Peyer's patch (tissue), 4 donors: ENCODE measurements at regions not wholly inside any gene's neighbourhood (a gene's known extent, or its start where the extent isn't known, plus 50 kb on each side); places are given as distances from the start of the nearest gene placed in this dataset.

Experiments
- CTCF ChIP-seq, 6 experiments: fragments of 450-650 bp in 4 of 6; fragments of 200-600 bp in 2 of 6; sonication (generic) in 1 of 6; IDR thresholded peaks; one replicate each; pipeline ENCODE4 v1.5.1; 2017 to 2019; ENCODE audit warnings: antibody characterized with exemption in 6 of 6, mild to moderate bottlenecking in 3 of 6, moderate library complexity in 1 of 6
- POLR2A ChIP-seq, 2 donors: fragments of 450-650 bp; IDR thresholded peaks; one replicate each; pipeline ENCODE4 v1.5.1; 2017; ENCODE audit warnings: antibody characterized with exemption in 2 of 2, mild to moderate bottlenecking in 2 of 2, moderate library complexity in 2 of 2

GRCh38 chr15:53458736-53459135, 300.7 kb downstream of the WDR72 start:
- TF ChIP-seq CTCF (IDR thresholded peaks at IDR 0.05) (no peak), POLR2A (IDR thresholded peaks at IDR 0.05) (no peak)
